ENCODE measurements at regions not wholly inside any gene's neighbourhood (a gene's known extent, or its start where the extent isn't known, plus 50 kb on each side); places are given as distances from the start of the nearest gene placed in this dataset.
A peak's percentile ranks its signal among the peaks of the same experiment; 100 is the strongest.
"Not testable (repeated sequence)": the region's sequence is repeated elsewhere in the genome, so short reads cannot be mapped to it uniquely, and the experiment has no call there.

- TF ChIP-seq, protein P1, sequence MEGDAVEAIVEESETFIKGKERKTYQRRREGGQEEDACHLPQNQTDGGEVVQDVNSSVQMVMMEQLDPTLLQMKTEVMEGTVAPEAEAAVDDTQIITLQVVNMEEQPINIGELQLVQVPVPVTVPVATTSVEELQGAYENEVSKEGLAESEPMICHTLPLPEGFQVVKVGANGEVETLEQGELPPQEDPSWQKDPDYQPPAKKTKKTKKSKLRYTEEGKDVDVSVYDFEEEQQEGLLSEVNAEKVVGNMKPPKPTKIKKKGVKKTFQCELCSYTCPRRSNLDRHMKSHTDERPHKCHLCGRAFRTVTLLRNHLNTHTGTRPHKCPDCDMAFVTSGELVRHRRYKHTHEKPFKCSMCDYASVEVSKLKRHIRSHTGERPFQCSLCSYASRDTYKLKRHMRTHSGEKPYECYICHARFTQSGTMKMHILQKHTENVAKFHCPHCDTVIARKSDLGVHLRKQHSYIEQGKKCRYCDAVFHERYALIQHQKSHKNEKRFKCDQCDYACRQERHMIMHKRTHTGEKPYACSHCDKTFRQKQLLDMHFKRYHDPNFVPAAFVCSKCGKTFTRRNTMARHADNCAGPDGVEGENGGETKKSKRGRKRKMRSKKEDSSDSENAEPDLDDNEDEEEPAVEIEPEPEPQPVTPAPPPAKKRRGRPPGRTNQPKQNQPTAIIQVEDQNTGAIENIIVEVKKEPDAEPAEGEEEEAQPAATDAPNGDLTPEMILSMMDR (IDR thresholded peaks at IDR 0.05; ENCODE audit: control extremely low read depth, extremely low read depth, low read depth, missing control alignments) = no peak
- ChIA-PET CTCF (no interaction called here), POLR2A (no interaction called here)
- no peak for DNase-seq (ENCODE audit: extremely low spot score)
Measured at GRCh38 chr5:68048516-68048915, 167.0 kb upstream of the PIK3R1 start.

DNA sequence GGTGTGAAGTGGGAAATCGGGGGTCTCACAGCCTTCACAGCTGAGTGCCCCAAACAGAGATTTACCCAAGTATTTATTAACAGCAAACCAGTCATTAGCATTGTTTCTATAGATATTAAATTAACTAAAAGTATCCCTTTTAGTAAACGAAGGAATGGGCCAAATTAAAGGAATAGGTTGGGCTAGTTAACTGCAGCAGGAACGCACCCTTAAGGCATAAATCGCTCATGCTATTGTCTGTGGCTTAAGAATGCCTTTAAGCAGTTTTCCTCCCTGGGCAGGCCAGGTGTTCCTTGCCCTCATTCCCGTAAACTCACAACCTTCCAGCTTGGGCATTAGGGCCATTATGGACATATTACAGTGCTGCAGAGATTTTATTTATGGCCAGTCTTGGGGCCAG, 167.5 kb upstream of the PIK3R1 start:
- DNase-seq (ENCODE audit: extremely low spot score); CTCF ChIA-PET; POLR2A ChIA-PET: not testable (repeated sequence)

DNA sequence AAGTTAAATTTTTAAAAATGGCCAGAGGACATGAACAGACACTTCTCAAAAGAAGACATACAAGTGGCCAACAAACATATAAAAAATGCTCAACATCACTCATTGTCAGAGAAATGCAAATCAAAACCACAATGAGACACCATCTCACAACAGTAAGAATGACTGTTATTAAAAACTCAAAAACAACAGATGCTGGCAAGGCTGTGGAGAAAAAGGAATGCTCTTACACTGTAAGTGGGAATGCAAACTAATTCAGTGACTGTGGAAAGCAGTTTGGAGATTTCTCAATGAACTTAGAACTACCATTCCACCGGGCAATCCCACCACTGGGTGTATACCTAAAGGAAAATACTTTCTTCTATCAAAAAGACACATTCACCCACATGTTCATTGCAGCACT, 168.5 kb upstream of the PIK3R1 start:
- DNase-seq (ENCODE audit: extremely low spot score) = no peak
- ChIA-PET CTCF (no interaction called here), POLR2A (no interaction called here)
- TF ChIP-seq, protein P1 (IDR thresholded peaks at IDR 0.05; ENCODE audit: control extremely low read depth, extremely low read depth, low read depth, missing control alignments) = no peak

- CTCF ChIA-PET = no interaction called here
Measured at GRCh38 chr5:68046445-68046844, 169.1 kb upstream of the PIK3R1 start.

GRCh38 chr5:68041293-68041692, 174.3 kb upstream of the PIK3R1 start:
- DNase-seq (ENCODE audit: extremely low spot score) = peak; percentile 45
- POLR2A ChIA-PET = no interaction called here
- TF ChIP-seq, protein P1 (IDR thresholded peaks at IDR 0.05; ENCODE audit: control extremely low read depth, extremely low read depth, low read depth, missing control alignments) = no peak
- CTCF ChIA-PET = no interaction called here

More at GRCh38 chr5:68046445-68046844, 169.1 kb upstream of the PIK3R1 start:
- POLR2A ChIA-PET = no interaction called here
- TF ChIP-seq, protein P1 (IDR thresholded peaks at IDR 0.05; ENCODE audit: control extremely low read depth, extremely low read depth, low read depth, missing control alignments) = no peak
- DNase-seq (ENCODE audit: extremely low spot score) = no peak

- CTCF ChIA-PET = interaction anchor here (1.6 kb wide), 1 partner anchor 83 kb away, joined by 3 read pairs; no protein-coding TSS in a partner anchor
- no peak for DNase-seq (ENCODE audit: extremely low spot score)
- TF ChIP-seq, protein P1 (IDR thresholded peaks at IDR 0.05; ENCODE audit: control extremely low read depth, extremely low read depth, low read depth, missing control alignments) = no peak
- POLR2A ChIA-PET = no interaction called here
Measured at GRCh38 chr5:68037546-68037945, 178.0 kb upstream of the PIK3R1 start.

DNA sequence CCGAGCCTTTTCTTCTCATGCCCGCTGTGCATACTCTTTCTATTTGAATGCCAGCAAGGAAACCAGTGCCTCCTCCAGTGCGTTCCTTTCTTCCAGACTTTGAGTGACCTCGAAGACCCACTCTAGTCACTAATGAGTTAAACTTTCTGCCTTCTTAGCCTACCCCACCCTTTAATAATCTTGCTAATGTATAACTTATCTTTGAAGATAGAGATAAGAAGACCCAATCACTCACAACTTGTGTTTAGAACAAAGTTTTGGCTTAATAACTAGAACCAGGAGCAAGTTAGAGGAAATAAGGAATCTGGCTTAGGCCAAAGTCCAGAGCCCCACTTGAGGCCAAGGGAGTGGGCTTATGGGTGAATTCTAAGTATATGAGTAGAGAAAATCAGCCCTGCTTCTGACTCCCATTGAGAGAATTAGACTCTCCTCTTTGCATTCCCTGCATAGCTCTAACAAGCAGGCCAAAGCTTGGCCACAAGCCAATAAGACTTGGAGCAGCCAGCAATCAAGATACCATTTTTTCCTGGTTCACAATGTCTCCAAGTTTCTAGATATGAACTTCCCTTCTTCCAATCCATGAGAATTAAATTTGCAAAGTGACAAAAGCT, 181.5 kb upstream of the PIK3R1 start:
- TF ChIP-seq, protein P1 (IDR thresholded peaks at IDR 0.05; ENCODE audit: control extremely low read depth, extremely low read depth, low read depth, missing control alignments) = no peak
- CTCF ChIA-PET = interaction anchor here (1.3 kb wide), 1 partner anchor 17 kb away, joined by 3 read pairs; no protein-coding TSS in a partner anchor
- POLR2A ChIA-PET = no interaction called here
- no peak for DNase-seq (ENCODE audit: extremely low spot score)

Measured in GM10248 (cell line).